ENCODE measurements at regions not wholly inside any gene's neighbourhood (a gene's known extent, or its start where the extent isn't known, plus 50 kb on each side); places are given as distances from the start of the nearest gene placed in this dataset.

DNA sequence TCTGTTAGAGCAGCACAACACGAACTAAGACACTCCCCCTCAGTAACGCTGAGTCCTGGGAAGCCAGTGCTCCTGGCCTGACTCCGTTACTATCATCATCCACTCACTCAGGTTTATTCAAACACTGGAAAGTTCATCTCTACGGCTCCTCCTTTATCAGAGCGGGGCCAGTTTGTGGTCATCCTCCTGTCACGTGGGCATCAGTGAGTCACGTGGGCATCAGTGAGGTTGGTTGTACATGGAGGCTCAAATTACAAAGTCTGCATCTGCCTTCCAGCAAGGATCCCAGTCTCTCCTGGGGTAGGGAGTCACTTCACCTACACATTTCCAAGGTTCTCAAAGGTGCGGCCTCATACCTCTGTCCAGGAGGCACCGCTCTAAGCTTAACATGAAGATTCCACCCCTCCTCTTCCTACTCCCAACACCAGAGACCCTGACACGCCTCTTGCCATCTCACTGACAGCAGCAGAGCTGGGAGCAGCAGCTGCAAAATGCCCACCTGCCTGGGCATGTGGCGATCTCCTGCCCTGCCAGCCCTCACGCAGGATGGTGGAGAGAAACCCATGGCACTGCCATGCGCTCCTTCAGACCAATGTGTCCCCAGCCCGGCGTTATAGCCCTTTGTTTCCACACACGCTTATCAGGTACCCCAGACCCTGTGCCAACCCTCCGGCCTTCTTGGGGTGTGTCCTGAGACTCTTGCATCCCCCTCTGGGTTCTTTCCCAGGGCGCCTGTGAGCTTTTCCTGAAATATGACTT lies 99.2 kb upstream of the PTPRM start:
- peaks cover 37% of the 10 kb centered on the region for H3K4me1 Mint-ChIP-seq
- DNase-seq (ENCODE audit: low spot score in 2 of 2, unreplicated experiment in 2 of 2) = no peak
- H3K27ac Mint-ChIP-seq = no peak overlapping the region
- no peak overlapping the region for H3K4me3 Mint-ChIP-seq
- TF ChIP-seq, protein P1, sequence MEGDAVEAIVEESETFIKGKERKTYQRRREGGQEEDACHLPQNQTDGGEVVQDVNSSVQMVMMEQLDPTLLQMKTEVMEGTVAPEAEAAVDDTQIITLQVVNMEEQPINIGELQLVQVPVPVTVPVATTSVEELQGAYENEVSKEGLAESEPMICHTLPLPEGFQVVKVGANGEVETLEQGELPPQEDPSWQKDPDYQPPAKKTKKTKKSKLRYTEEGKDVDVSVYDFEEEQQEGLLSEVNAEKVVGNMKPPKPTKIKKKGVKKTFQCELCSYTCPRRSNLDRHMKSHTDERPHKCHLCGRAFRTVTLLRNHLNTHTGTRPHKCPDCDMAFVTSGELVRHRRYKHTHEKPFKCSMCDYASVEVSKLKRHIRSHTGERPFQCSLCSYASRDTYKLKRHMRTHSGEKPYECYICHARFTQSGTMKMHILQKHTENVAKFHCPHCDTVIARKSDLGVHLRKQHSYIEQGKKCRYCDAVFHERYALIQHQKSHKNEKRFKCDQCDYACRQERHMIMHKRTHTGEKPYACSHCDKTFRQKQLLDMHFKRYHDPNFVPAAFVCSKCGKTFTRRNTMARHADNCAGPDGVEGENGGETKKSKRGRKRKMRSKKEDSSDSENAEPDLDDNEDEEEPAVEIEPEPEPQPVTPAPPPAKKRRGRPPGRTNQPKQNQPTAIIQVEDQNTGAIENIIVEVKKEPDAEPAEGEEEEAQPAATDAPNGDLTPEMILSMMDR (IDR thresholded peaks at IDR 0.05; ENCODE audit: unreplicated experiment) = no peak
- peaks cover 2% of the 10 kb centered on the region for H3K27me3 Mint-ChIP-seq (ENCODE audit: low read depth)
- no peaks in the 10 kb centered on the region for H3K9me3 Mint-ChIP-seq
- H3K36me3 Mint-ChIP-seq = no peaks in the 10 kb centered on the region

DNA sequence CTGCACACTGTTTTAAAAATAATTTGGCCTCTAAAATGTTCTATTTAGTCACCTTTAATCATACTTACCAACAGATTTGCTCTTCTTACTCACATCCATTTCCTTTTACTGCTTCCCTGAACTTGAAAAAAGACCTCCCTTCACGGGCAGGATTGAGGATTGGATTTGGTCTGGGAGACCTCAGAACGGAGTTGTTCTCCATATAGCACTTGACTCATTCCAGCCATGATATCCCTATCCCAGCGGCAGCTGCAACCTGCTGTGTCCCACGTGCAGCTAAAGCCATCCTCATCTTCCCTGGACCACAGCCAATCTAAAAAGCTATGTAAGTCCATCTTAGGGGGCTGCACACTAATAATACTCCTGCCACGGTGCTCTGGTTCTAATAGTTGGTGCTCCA lies 97.0 kb upstream of the PTPRM start:
- Mint-ChIP-seq H3K27me3 (ENCODE audit: low read depth) (peaks cover 2% of the 10 kb centered on the region), H3K9me3 (no peaks in the 10 kb centered on the region), H3K4me3 (no peak overlapping the region), H3K36me3 (no peaks in the 10 kb centered on the region), H3K4me1 (peaks cover 27% of the 10 kb centered on the region), H3K27ac (no peak overlapping the region)
- DNase-seq (ENCODE audit: low spot score in 2 of 2, unreplicated experiment in 2 of 2) = no peak
- TF ChIP-seq, protein P1 (IDR thresholded peaks at IDR 0.05; ENCODE audit: unreplicated experiment) = no peak

DNA sequence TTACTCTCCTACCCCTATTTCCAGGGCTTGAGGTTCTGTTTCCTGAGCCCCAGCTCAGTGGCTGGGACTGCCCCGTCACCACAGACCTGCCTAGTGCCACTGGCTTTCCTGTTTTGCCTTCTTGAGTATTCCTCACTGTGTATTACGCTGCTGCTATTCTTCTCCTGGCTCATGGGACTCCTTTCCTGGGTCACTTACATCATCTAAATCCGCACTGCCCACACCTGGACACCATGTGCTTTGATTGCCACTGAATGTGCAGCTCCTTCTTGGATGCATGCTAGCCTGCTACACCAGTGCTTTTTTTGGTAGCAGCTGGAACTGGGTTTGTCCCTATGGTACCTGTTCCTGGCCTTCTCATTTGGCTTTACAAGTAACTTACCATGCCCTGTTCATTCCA lies 96.6 kb upstream of the PTPRM start:
- peaks cover 2% of the 10 kb centered on the region for H3K27me3 Mint-ChIP-seq (ENCODE audit: low read depth)
- no peak overlapping the region for H3K27ac Mint-ChIP-seq
- H3K4me1 Mint-ChIP-seq = peaks cover 30% of the 10 kb centered on the region
- TF ChIP-seq, protein P1 (IDR thresholded peaks at IDR 0.05; ENCODE audit: unreplicated experiment) = no peak
- no peaks in the 10 kb centered on the region for H3K36me3 Mint-ChIP-seq
- no peak for DNase-seq (ENCODE audit: low spot score in 2 of 2, unreplicated experiment in 2 of 2)
- no peaks in the 10 kb centered on the region for H3K9me3 Mint-ChIP-seq
- no peak overlapping the region for H3K4me3 Mint-ChIP-seq

DNA sequence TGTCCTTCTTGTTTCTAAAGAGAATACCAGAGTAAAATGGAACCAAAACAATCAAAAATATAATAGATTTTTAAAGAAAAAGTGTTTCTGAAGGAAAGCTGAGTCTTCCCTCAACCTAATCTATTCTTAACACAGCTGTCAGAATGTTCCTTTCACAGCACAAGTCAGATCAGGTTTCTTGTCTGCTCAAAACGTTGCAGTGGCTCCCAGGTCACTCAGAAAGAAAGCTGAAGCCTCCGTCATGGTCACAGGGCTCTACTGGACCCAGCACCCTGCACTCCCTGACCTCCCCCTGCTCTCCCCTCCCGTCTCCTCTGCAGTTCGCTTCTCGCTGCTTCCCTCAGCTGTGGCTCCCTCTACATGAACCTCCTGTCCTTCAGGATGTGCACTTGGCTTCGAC lies 90.7 kb upstream of the PTPRM start:
- Mint-ChIP-seq H3K9me3 (no peaks in the 10 kb centered on the region), H3K4me1 (peaks cover 13% of the 10 kb centered on the region), H3K27me3 (ENCODE audit: low read depth) (peaks cover 2% of the 10 kb centered on the region), H3K27ac (no peak overlapping the region), H3K36me3 (no peaks in the 10 kb centered on the region), H3K4me3 (no peak overlapping the region)
- TF ChIP-seq, protein P1 (IDR thresholded peaks at IDR 0.05; ENCODE audit: unreplicated experiment) = no peak
- DNase-seq (ENCODE audit: low spot score in 2 of 2, unreplicated experiment in 2 of 2) = no peak

DNA sequence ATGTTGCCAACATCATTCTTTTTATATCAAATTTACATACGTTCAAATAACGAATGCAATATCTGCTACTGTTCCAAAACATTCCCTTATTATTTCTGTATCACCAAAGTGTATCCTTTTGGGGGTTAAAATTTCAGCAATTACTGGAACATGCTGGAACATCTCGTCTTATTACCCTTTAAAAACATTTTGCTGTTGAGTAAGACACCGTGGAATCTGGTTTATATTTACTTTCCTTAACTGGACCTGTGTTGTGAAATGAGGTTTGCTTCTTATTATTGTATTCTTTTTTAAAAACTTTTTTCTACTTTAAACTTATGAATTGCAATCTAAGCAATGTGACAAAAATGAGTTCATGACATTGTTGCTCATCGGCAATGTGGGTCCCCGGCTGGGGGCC lies 87.4 kb upstream of the PTPRM start:
- H3K9me3 Mint-ChIP-seq = peaks cover 4% of the 10 kb centered on the region
- H3K27me3 Mint-ChIP-seq (ENCODE audit: low read depth) = no peaks in the 10 kb centered on the region
- H3K4me1 Mint-ChIP-seq = peaks cover 16% of the 10 kb centered on the region
- no peak overlapping the region for H3K4me3 Mint-ChIP-seq
- TF ChIP-seq, protein P1 (IDR thresholded peaks at IDR 0.05; ENCODE audit: unreplicated experiment) = no peak
- DNase-seq (ENCODE audit: low spot score in 2 of 2, unreplicated experiment in 2 of 2) = no peak
- no peak overlapping the region for H3K27ac Mint-ChIP-seq
- no peaks in the 10 kb centered on the region for H3K36me3 Mint-ChIP-seq

Data from mesothelial cell of epicardium (in vitro differentiated cells).